Activated CD4-positive, alpha-beta T cell treated with anti-CD3 and anti-CD28 coated beads, Interleukin-2, Interleukin-6, amounts not matched to agents 100 ng/mL and 50 ng/mL, durations not matched to agents 16 hours and 8 hours (primary cell): ENCODE measurements at regions not wholly inside any gene's neighbourhood (a gene's known extent, or its start where the extent isn't known, plus 50 kb on each side); places are given as distances from the start of the nearest gene placed in this dataset.
"Not testable (repeated sequence)": the region's sequence is repeated elsewhere in the genome, so short reads cannot be mapped to it uniquely, and the experiment has no call there.

Experiments
- DNase-seq: peaks from one replicate; pipeline ENCODE4 v3.0.0-alpha.2; 2020

DNA sequence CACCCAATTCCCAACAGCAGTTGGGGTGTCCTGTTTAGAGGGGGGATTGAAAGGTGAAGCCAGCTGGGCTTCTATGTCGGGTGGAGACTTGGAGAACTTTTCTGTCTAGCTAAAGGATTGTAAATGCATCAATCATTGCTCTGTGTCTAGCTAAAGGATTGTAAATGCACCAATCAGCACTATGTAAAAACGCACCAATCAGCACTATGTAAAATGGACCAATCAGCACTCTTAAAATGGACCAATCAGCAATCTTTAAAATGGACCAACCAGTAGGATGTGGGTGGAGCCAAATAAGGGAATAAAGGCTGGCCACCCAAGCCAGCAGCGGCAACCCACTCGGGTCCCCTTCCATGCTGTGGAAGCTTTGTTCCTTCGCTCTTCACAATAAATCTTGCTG, 1518.6 kb upstream of the RAG2 start:
- DNase-seq = not testable (repeated sequence)

DNA sequence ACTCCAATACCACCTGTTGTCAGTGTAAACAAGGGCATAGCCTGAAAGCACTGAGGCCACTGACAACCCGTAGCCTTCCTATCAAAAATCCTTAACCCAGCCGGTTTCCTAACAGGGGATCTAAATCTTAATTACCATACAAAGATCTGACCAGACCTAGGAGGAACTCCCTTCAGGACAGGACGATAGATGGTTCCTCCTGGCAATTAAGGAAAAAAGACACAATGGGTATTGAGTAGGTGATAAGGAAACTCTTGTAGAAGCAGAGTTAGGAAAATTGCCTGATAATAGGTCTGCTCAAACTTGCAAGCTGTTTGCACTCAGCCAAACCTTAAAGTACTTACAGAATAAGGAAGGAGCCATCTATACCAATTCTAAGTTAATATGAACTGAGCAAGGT, 1517.3 kb upstream of the RAG2 start:
- DNase-seq = not testable (repeated sequence)

DNA sequence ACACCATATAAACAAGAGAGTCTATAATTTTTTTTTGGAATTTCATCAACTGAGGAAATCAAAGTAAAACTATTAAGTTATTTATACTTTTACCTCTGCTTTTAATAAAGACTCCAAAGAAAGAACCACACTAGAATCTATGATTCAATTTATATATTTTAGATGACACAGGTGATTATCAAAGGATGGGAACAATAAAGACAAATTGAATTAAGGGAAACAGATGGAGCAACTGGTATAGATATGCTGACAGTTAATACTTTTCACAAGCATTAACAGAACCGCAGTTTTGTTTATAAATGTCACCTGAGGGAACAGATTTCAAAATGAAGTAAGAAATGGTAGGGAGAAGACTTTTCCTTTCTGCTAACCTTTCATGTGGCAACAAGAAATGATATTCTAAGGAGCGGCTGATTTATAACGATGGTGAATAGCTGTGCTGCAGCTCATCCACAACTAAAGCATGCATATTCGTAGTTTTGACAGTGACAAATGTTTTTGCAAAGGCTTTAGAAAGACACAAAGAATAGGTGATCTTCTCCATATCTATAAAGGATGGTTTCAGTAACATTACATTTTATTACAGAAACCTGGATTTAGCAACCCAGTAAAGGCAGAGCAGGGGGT, 1502.9 kb upstream of the RAG2 start:
- DNase-seq = no peak

DNA sequence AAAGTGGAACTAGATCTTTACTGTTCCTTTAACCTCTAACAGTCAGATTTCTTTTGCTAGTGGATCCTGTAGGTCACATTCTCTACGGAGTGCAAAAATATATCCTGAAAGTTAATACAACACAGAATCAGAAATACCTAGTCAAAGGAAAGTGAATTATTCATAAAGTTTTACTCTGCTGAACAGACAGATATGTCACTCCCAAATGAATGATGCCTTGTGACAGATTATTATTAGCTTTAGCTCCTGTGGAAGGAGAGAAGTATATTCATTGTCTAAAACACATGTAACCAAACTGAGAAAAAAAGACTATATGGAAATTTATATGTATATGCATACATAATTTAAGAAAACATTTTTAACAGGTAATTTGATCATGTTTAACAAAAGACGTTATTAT, 1497.2 kb upstream of the RAG2 start:
- no peak for DNase-seq

DNA sequence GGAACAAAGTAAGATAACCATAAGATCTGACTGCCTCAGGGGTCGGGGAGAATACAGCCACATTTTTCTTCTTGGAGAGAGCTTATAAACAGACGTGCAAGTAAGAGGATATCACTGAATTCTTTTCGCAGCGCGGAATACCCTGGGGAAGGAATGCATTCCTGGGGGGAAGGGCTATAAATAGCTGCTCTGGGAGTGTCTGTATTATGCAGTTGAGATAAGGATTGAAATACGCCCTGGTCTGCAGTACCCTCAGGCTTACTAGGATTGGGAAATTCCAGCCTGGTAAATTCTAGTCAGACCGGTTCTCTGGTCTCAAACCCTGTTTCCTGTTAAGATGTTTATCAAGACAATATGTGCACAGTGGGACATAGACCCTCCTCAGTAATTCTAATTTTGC, 1491.7 kb upstream of the RAG2 start:
- no peak for DNase-seq

DNA sequence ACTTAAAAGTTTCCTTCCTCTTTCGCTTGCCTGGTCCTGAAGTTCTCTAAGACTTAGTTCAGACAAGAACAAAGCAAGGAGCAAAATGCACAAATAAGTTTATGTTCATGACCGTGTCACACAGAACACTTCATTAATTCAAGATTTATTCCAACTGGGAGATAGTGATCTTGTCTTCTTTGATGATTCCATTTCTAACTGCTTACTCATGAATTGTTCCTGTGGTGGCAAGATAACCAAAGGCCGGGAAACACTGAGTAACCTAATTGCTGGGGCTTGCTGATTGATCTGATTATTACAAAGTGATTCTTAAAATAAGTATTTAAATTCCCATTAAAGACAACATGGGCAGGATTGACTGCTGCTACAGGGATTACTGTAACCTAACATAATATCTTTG, 1462.9 kb upstream of the RAG2 start:
- no peak for DNase-seq

- DNase-seq = no peak
Measured at GRCh38 chr11:38060136-38060535, 1462.1 kb upstream of the RAG2 start.

GRCh38 chr11:38046571-38047135, 1448.6 kb upstream of the RAG2 start:
- no peak for DNase-seq

DNA sequence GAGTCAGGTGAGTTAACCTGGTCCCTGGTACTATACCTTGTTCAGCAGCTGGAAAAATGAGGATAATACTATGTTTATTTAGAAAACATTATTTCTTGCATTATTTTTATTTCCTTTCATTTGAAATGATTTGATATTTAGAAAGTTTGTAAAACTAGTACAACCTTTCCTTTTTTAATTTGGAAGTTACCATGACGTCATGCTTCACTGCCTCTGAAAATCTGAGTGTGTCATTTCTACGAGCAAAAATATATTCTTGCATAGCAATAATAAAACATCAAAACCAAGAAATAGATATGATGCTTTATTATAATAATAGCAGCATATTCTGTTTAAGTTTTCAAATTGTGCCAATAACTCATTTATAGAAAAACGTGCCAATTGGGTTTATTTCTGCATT, 1445.0 kb upstream of the RAG2 start:
- DNase-seq = no peak

GRCh38 chr11:38038777-38039176, 1440.7 kb upstream of the RAG2 start:
- no peak for DNase-seq

GRCh38 chr11:38019072-38019775, 1421.2 kb upstream of the RAG2 start:
- no peak for DNase-seq

GRCh38 chr11:38014405-38014804, 1416.4 kb upstream of the RAG2 start:
- DNase-seq = no peak

DNA sequence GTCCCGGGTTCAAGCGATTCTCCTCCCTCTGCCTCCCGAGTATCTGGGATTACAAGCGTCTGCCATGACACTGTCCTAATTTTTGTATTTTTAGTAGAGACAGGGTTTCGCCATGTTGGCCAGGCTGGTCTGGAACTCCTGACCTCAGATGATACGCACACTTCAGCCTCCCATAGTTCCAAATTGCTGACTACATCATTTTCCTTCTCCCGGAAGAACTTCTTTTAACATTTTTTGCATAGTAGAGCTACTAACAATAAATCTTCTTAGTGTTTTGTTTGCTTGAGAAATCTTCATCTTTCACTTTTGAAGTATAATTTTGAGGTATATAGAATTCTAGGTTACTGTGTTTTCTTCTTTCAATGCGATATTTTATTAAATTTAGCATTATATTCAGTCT, 1415.1 kb upstream of the RAG2 start:
- DNase-seq = no peak

GRCh38 chr11:38011496-38011895, 1413.5 kb upstream of the RAG2 start:
- no peak for DNase-seq

DNA sequence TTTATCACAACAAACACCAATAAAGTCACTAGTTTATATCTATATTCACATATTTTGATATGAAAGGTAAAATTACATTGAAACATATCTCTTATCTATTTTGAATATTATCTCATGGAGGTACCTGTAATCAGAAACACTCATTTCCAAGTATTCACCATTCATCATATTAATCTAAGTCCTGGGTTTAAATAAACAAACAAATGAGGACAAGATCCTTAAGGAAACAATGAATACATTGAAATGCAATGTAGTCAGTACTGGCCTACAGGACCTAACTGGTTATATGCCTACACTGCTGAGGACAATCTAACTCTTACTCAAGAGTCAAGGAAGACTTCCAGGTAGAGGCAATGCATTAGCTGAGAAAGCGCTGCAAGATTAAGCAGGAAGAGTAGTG, 1411.9 kb upstream of the RAG2 start:
- DNase-seq = no peak

DNA sequence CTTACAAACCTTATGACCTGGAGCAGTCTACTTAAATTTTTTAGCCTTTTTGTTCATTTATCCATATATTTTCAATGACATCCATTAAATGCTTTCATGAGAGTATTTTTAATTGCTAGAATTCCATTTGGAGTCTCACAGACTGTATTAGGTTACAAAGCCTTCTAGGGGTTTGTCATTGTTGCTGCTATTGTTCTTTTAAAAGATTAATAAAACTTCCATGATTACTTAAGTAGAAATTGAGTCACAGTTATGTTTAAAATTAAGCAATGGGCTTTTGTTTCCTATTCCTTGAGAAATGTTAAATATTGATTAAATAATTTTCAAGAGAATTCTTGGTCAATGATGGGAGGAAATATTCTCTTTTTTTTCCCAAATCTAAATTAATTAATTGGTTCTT, 1408.4 kb upstream of the RAG2 start:
- no peak for DNase-seq

DNA sequence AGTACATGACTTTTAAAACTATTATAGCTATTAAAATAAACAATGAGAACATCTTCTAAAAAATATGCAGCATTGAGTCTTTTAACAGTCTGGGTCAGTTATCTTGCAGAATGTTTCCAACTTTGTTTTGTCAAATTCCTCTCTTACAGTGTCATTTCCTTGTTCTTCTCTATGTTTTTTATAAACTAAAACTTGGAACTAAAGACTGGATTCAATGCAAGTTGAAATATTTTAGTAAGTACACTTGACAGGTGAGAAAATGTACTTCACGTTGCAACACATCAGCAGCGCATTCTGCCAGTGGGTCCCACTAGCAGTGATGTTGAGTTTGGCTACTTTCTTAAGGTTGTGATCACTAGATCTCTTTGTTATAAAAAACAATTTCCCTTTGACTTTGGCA, 1407.6 kb upstream of the RAG2 start:
- no peak for DNase-seq

- no peak for DNase-seq
Measured at GRCh38 chr11:37999171-37999570, 1401.1 kb upstream of the RAG2 start.

DNA sequence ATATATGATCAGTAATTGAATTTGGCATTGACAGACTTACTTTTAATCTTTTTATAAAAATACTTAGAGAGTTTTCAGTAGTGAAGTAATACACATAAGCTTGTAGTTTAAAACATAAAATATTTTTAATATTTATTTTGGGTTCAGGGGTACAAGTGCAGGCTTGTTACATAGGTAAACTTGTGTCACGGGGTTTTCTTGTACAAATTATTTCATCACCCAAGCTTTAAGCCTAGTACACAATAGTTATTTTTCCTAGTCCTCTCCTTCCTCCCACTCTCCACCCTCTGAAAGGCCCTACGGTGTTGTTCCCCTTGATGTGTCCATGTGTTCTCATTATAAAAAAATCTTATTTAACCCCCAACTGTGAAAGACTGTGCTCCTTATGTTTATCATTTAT, 1397.8 kb upstream of the RAG2 start:
- no peak for DNase-seq

GRCh38 chr11:37988031-37988430, 1390.0 kb upstream of the RAG2 start:
- DNase-seq = no peak

DNA sequence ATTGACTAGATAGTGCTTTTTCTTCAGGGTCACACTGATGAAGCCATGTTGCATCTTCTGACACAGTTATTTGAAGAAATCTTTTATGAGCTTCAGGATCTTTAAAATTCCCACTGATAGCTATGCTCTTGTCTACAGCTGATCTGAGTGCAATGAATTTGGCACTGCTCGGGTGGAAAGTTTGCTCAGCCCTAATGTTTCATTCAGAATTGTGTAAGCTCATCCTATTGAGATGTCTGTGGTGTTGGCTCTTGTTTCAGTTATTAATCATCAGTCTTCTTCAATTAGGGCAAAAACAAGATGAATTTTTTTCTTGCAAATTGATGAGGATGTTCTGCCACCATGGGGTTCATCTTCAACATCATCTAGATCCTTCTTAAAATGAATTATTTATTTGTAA, 1387.0 kb upstream of the RAG2 start:
- DNase-seq = no peak

GRCh38 chr11:37978647-37979046, 1380.6 kb upstream of the RAG2 start:
- no peak for DNase-seq

DNA sequence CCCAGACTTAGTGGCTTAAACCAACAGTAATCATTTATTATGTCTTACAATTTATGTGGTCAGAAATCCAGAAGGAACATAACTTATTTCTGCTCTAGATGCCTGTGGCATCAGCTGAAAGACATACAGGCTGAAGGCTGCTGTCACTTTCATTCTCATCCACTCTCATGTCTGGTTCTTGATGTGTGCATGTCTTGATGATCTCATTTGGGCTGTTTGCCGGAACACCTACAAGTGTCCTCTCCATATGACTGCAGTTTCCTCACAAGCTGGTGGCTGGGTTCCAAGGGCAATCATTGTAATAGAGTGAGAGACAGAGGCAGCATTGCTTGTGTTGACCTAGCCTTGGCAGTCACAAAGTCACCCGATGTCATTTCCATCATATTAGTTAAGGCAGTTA, 1375.9 kb upstream of the RAG2 start:
- no peak for DNase-seq

- DNase-seq = no peak
Measured at GRCh38 chr11:37972691-37973090, 1374.7 kb upstream of the RAG2 start.

- DNase-seq = not testable (repeated sequence)
Measured at GRCh38 chr11:37969336-37969735, 1371.3 kb upstream of the RAG2 start.
